Heart right ventricle (tissue), 16 donors: ENCODE measurements at regions not wholly inside any gene's neighbourhood (a gene's known extent, or its start where the extent isn't known, plus 50 kb on each side); places are given as distances from the start of the nearest gene placed in this dataset.

Source experiments
- ATAC-seq, 8 donors: fragments of 200-7000 bp; cut with Tn5 transposase; one replicate each; pipeline ENCODE4 v1.9.1; 2020; ENCODE audit warnings: mild to moderate bottlenecking in 8 of 8, moderate library complexity in 8 of 8, moderate number of reproducible peaks in 1 of 8
- DNase-seq, 2 donors: peaks; one replicate each; pipeline ENCODE4 v3.0.0-alpha.2; 2020
- H3K27ac ChIP-seq, 10 donors: fragments of 200-600 bp; sonication (generic) in 2 of 10; one replicate each; pipeline versions ENCODE4 v1.5.0 to v1.8.0; 2020 to 2022; ENCODE audit warnings: mild to moderate bottlenecking in 3 of 10
- H3K27me3 ChIP-seq, 7 donors: fragments of 200-600 bp; one replicate each; pipeline ENCODE4 v1.8.0; 2021 to 2022; ENCODE audit warnings: mild to moderate bottlenecking in 2 of 7
- H3K36me3 ChIP-seq, 9 donors: fragments of 200-600 bp; sonication (generic) in 1 of 9; one replicate each; pipeline versions ENCODE4 v1.5.0 to v1.8.0; 2020 to 2022; ENCODE audit warnings: mild to moderate bottlenecking in 2 of 9
- H3K4me1 ChIP-seq, 9 donors: fragments of 200-600 bp; sonication (generic) in 1 of 9; one replicate each; pipeline versions ENCODE4 v1.5.0 to v1.8.0; 2020 to 2022; ENCODE audit warnings: mild to moderate bottlenecking in 4 of 9
- H3K4me3 ChIP-seq, 10 donors: fragments of 200-600 bp; sonication (generic) in 2 of 10; one replicate each; pipeline versions ENCODE4 v1.5.0 to v1.8.0; 2020 to 2022; ENCODE audit warnings: mild to moderate bottlenecking in 7 of 10, moderate library complexity in 2 of 10
- H3K9me3 ChIP-seq, 11 donors: fragments of 200-600 bp in 10 of 11; sonication (generic) in 2 of 11; one replicate each; pipeline versions ENCODE4 v1.5.0 to v1.8.0; 2013 to 2022; ENCODE audit warnings: mild to moderate bottlenecking in 2 of 11, control low read depth in 1 of 11, moderate library complexity in 1 of 11
- CTCF ChIP-seq, 9 donors: fragments of 200-600 bp; sonication (generic) in 2 of 9; IDR thresholded peaks; one replicate each; pipeline versions ENCODE4 v1.5.0 to v1.8.0; 2021 to 2022; ENCODE audit warnings: antibody characterized with exemption in 9 of 9, mild to moderate bottlenecking in 5 of 9, moderate library complexity in 1 of 9
- WGBS, 2 donors: extraction: QIAGEN DNeasy Blood & Tissue Kit; methylation state at CpG; one replicate each; pipeline ENCODE4 v1.1.7; 2013; ENCODE audit warnings: inconsistent platforms in 1 of 2; 5-methylcytosine and 5-hydroxymethylcytosine counted together
- intact Hi-C, 10 donors: fragments of 100-400 bp; cut with DNase I; formaldehyde crosslinking; loops; one replicate each; pipeline versions ENCODE4 v1.11.1 to v1.14.2; 2022
- donor health status: Arrhythmogenic right ventricular cardiomyopathy.
- donor health status: ischemic (EF 13 %, LVEDD 7.1; RV severe dilation, severe dysfunction).
- donor health status: healthy with polysubstance abuse.
- donor health status: DM: no; HTN: yes; CAD: no.
- donor health status: DM: no; HTN: no; CAD: no.
- donor health status: ischemic (EF 25% LVEDD 6.9; RV normal size, moderate dysfunction).
- donor health status: ischemic (EF 25% LVEDD 5.7; RV mildly dilated, moderate dysfunction).
- donor health status: healthy.
- donor health status: DM: yes; HTN: yes; CAD: no.
- donor health status: Ischemic cardiomyopathy.
- donor health status: ischemic (EF 35%, LVEDD 5.7; RV mildly dilated, moderate dysfunction).
- donor health status: nonischemic (EF 11% LVEDD 7.7; RV severe dilation, severe dysfunction).
- donor health status: DM: yes; HTN: yes; CAD: no.
- donor health status: PGD.
- donor health status: ischemic (EF 29% LVEDD 5.4; RV normal size, mild dysfunction).
- donor health status: nonischemic (EF 23%, LVEDD 6.1; RV moderate dilation, normal function).

DNA sequence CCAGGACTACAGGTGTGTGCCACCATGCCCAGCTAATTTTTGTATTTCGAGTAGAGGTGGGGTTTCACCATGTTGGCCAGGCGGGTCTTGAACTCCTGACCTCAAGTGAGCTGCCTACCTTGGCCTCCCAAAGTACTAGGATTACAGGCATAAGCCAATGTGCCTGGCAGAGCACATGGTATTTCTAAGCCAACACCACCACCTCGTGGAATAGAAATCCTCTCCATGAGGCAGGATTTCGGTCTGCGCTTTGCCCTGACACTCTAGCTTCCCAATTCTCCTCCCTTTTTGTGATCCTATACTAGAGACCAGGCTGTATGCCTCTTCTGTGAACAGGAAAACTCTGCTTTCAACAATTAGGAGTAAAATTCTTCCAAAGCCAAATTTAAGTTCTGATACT, 372.2 kb downstream of the VGLL3 start:
- intact Hi-C loops, result no loop called here
- no peak for ATAC-seq
- WGBS, 2 donors, result 64 to 66% methylated on average over 5 of the region's 5 CpGs

DNA sequence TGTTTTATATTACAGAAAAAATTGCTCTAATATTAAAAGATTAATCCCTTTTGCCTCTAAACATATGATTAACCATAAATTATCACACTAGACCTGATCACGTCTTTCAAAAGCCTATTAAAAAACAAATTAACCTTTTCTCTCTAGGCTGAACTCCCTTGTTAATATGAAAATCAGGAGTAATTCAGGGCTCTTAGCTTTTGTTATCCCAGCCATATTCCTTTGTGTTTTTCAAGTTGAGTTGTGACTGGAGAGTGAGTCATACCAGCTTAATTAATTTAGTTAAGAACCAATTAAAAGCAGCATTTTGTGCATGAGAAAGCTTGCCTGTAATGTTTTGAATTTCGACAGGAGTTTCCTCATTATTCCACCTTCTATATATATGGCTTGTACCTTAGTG, 385.8 kb downstream of the VGLL3 start:
- Histone ChIP-seq H3K4me1 (no peaks in the 10 kb centered on the region), H3K4me3 (no peak overlapping the region), H3K27ac (no peak overlapping the region), H3K27me3 (no peaks in the 10 kb centered on the region), H3K36me3 (no peaks in the 10 kb centered on the region), H3K9me3 (peaks cover 0 to 15% (median 0%) of the 10 kb centered on the region in 11 donors)
- ATAC-seq, result no peak
- no peak for DNase-seq
- 57 to 63% methylated on average over 2 of the region's 2 CpGs for WGBS, 2 donors
- TF ChIP-seq CTCF (IDR thresholded peaks at IDR 0.05), result no peak
- intact Hi-C loops, result no loop called here

More for the DNA sequence above, 372.2 kb downstream of the VGLL3 start:
- Histone ChIP-seq H3K27me3 (no peaks in the 10 kb centered on the region), H3K4me3 (no peak overlapping the region), H3K9me3 (peaks cover 0 to 27% (median 2%) of the 10 kb centered on the region in 11 donors), H3K27ac (no peak overlapping the region), H3K4me1 (no peaks in the 10 kb centered on the region), H3K36me3 (no peaks in the 10 kb centered on the region)
- no peak for TF ChIP-seq CTCF (IDR thresholded peaks at IDR 0.05)
- DNase-seq, result no peak

- Histone ChIP-seq H3K4me3 (no peak overlapping the region), H3K36me3 (no peaks in the 10 kb centered on the region), H3K27ac (no peak overlapping the region), H3K4me1 (no peaks in the 10 kb centered on the region), H3K9me3 (no peaks in the 10 kb centered on the region), H3K27me3 (no peaks in the 10 kb centered on the region)
- ATAC-seq, result no peak
- WGBS, 2 donors, result 67 to 71% methylated on average over 3 of the region's 3 CpGs
- no peak for DNase-seq
- intact Hi-C loops, result no loop called here
- no peak for TF ChIP-seq CTCF (IDR thresholded peaks at IDR 0.05)
Measured at GRCh38 chr3:86595696-86596095, 395.3 kb downstream of the VGLL3 start.

DNA sequence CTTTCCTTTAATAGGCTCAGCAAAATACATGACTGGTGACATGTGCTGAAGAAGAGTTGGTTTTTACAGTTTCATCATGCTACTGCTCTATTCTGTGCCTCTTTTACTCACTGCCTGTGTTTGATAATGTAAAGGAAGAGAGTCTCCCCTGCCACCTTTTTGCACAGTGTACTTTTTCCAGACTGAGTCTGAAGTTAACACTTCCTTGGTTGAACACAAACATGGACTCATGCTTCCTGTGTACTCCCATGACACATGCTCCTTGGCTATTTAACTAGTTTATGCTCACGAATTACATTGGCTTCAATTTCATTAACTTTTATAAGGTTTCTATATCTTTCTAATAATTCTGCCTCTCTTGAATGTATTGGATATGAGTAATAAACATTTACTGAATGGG, 396.1 kb downstream of the VGLL3 start:
- Histone ChIP-seq H3K9me3 (peaks cover 0 to 1% (median 0%) of the 10 kb centered on the region in 11 donors), H3K4me3 (no peak overlapping the region), H3K27me3 (no peaks in the 10 kb centered on the region), H3K27ac (no peak overlapping the region), H3K36me3 (no peaks in the 10 kb centered on the region), H3K4me1 (no peaks in the 10 kb centered on the region)
- intact Hi-C loops, result no loop called here
- WGBS, 2 donors, result 20 to 35% methylated on average over 1 of the region's 1 CpG
- no peak for DNase-seq
- ATAC-seq, result no peak
- no peak for TF ChIP-seq CTCF (IDR thresholded peaks at IDR 0.05)

- Histone ChIP-seq H3K27ac (no peak overlapping the region), H3K36me3 (no peaks in the 10 kb centered on the region), H3K27me3 (no peaks in the 10 kb centered on the region), H3K4me1 (no peaks in the 10 kb centered on the region), H3K9me3 (peaks cover 0 to 15% (median 0%) of the 10 kb centered on the region in 11 donors), H3K4me3 (no peak overlapping the region)
- no peak for TF ChIP-seq CTCF (IDR thresholded peaks at IDR 0.05)
- no peak for DNase-seq
- intact Hi-C loops, result no loop called here
- WGBS, 2 donors, result 50 to 63% methylated on average over 2 of the region's 2 CpGs
- ATAC-seq, result no peak
Measured at GRCh38 chr3:86578071-86578470, 412.9 kb downstream of the VGLL3 start.
